Keratinocyte (primary cell): ENCODE measurements at regions not wholly inside any gene's neighbourhood (a gene's known extent, or its start where the extent isn't known, plus 50 kb on each side); places are given as distances from the start of the nearest gene placed in this dataset.

Experiments used
- CTCF ChIP-seq, 3 experiments: IDR thresholded peaks in 1 of 3; conservative IDR thresholded peaks in 1 of 3; optimal IDR thresholded peaks in 1 of 3; 2 replicates in 2 of 3; 3 replicates in 1 of 3; pipeline versions ENCODE3 to v1.5.1; 2011; ENCODE audit warnings: low read length in 3 of 3, mild to moderate bottlenecking in 3 of 3, moderate library complexity in 2 of 3, control low read depth in 1 of 3, inconsistent platforms in 1 of 3; ENCODE audit not compliant: insufficient read depth in 2 of 3; ENCODE audit errors: extremely low read depth in 1 of 3
- EZH2 ChIP-seq: IDR thresholded peaks from one replicate; pipeline ENCODE4 v1.6.1; 2012; ENCODE audit warnings: inconsistent platforms, mild to moderate bottlenecking, low read length, moderate library complexity

GRCh38 chr14:43003845-43004244 lies 1397.2 kb downstream of the LRFN5 start:
- no peak for TF ChIP-seq CTCF (optimal IDR thresholded peaks at IDR 0.05 in 1 of 3, IDR thresholded peaks at IDR 0.05 in 1 of 3, conservative IDR thresholded peaks at IDR 0.05 in 1 of 3; ENCODE audit: extremely low read depth in 1 of 3, insufficient read depth in 2 of 3, low read length in 3 of 3)
- TF ChIP-seq EZH2: no peak
